HG02840 (cell line): ENCODE measurements at regions not wholly inside any gene's neighbourhood (a gene's known extent, or its start where the extent isn't known, plus 50 kb on each side); places are given as distances from the start of the nearest gene placed in this dataset.

Source experiments
- ATAC-seq: cut with Tn5 transposase; IDR thresholded peaks from one replicate; pipeline ENCODE4 v1.9.1; 2021; ENCODE audit warnings: mild to moderate bottlenecking, moderate library complexity, moderate number of reproducible peaks; ENCODE audit not compliant: unreplicated experiment, low FRiP score

DNA sequence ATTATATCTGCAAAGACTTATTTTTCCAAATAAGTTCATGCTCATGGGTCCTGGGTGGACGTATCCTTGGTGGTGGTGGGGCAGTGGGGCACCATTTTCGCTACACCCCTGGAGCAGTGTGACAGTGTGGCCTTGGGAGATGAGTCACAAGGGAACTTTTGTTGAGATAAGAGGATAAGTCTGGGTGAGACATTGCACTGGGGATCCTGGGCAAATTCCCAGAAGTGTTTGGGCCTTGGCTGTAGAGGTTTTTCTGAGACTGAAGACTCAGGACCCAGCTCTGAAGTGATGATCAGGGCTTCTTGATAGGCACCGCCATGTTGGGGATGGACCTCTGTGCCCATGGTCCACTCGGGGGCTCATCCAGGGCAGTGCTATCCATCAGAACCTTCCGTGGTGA is 149.4 kb downstream of the MACROH2A1 start:
- ATAC-seq: no peak

- no peak for ATAC-seq
These were observed 150.2 kb downstream of the MACROH2A1 start for GRCh38 chr5:135248801-135249231.

GRCh38 chr5:135246923-135247795 is 151.9 kb downstream of the MACROH2A1 start:
- ATAC-seq: no peak

DNA sequence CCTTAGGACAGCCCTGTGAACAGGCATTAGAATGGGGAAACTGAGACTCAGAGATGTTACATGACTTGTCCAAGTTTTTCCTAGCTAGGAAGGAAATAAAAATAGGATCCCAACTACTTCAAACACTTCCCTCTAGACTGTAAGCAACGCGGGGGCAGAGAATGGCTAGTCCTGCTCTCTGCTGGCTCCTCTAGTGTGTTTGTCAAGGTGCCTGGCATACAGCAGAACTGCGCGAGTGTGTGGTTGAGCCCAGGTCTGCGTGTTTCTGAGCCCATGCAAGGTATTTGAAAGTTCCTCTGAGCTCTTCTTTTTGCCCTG is 152.5 kb downstream of the MACROH2A1 start:
- ATAC-seq: no peak

DNA sequence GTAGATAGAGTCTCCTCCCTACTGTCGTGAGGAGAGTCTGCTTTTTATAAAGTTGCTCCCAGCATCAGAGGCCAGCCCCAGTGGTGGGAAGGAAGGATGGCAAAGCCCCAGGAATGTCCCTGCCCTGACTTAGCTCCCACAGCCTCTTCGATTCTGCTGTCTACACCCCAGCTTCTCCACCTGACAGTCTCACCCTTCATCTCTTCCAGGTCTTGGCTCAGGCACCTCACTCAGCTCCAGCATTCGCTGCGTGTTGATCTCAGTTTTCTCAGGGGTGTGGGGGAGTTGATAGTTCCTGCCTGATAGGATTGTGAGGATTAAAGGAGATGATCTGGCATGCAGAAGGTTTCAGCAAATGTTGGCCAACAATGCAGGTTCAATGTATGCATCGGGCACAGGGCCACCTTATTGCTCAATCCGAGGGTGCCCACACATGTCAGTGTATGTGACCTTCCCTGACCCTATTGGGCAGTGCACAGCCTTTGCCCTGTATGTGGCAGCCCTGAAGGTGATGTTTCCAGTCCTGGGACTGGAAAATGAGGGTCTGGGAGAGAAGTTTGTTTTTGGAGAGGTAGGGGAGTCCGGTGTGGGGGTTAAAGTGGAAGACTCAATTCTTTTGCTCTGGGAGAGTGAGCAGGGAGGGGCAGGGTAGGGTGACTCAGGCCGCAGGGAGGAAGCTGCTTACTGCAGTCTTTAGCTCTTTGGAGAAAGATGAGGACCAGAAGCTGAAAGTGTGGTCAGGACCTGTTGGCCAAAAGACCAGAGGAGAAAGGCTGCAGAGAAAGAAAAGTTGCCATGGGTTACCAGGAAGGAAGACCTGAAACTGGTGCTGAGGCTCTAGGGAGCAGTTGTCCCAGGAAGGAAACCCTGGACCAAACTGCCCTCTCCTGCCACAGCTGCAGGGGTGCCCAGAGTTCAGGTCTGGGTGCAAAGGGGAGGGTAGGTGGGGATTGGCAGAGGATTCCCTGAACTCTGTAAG is 153.2 kb downstream of the MACROH2A1 start:
- no peak for ATAC-seq

GRCh38 chr5:135244620-135245021 is 154.4 kb downstream of the MACROH2A1 start:
- ATAC-seq: no peak

DNA sequence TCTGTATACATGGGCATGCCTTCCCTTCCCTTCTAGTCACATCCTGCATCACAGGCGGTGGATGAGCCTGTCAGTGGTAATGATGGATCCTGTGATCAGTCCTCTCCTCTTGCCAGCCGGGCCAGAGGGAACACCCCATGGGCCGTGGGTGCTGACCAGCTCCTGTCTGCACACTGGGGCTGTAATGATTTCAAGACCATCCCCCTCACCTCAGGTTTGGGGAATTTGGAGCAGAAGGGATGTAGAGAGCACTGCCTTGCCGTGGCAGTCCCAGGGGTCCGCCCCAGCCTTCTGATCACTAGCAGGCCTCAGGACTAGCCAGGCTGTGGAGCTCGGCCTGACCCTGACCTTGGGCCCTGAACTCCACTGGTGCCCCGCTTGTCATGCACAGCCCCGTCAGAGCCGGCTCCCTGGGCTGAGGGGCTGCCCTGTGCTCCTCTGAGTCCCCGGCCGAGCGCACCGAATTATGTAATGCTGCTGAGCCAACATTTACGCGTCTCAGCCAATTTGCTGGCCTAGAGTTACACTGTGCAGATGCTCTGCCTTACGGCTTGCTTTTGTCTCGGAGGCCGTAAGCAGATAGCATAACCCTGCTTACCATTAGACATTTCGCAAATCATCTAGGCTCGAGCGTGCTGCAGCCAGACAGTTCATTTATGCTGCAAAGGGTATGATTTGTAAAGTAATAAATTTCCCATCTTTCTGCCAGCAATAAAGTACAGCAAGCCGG is 155.3 kb downstream of the MACROH2A1 start:
- no peak for ATAC-seq

DNA sequence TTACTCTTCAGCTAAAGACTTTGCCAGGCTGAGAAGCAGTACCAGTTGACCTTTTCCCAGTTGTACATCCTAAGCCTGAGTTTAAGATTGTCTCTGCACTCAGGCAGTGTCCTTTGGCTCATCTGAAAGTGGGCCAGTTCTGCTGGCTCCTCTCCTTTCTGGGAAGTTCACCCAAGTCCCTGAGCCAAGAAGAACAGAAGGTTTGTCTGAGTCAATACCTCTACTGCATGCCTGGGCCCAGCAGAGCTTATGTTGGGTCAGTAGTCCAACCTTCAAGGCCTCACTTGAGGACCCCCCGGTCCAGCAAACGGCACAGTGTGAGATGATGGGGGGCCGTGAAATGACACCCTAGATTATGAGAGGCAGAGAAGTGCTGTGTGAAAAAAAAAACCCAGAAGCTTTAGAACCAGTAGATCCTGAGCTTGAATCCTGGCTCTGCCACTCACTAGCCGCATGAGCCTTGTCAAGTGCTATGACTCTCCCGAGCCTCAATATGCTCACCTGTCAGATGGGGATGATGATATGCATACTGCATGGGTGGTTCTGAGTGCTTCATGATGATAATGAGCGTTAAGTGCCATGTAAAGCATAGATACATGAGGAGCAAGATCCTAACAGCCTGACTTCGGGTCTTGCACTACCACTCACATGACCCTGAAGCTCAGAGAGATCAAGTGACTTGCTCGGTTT is 156.0 kb downstream of the MACROH2A1 start:
- no peak for ATAC-seq

DNA sequence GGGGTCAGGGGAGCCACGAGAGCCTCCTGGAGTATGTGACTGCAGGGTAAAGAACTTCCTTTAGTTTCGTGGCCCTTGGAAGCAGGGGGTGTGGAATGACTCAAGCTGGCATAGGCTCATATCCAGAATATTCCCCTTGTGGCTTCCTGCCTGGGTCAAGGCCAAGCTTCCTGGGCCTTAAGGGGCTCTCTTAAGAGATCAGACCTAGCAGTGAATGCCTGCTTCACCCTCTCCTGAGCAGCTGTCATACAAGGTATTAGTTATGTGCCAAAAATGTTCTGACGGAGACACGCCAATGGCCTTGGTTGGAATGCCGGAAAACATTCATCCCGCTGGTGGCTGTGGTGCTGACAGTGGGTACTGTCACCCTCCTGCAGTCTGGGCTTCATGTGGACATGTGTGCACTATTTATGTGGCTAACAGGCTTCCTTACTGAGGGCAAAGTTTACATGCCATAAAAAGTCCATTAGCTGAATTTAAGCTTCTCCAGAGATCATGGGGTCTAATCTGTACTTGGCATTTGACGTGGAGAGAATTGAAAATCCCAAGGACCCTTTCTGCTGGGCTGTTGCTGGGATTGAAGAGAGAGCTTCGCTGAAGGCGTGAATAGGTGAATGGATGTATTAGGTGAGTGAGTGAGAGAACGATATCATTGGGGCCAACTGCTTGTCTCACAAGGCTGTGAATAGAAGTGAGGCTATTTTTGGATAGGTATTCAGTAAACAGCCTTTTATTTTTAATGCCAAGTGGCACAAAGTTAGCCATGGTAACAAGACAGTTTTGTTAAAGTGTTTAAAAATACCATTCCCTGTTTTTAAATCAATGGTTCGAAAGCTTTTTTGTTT is 156.8 kb downstream of the MACROH2A1 start:
- ATAC-seq: no peak

DNA sequence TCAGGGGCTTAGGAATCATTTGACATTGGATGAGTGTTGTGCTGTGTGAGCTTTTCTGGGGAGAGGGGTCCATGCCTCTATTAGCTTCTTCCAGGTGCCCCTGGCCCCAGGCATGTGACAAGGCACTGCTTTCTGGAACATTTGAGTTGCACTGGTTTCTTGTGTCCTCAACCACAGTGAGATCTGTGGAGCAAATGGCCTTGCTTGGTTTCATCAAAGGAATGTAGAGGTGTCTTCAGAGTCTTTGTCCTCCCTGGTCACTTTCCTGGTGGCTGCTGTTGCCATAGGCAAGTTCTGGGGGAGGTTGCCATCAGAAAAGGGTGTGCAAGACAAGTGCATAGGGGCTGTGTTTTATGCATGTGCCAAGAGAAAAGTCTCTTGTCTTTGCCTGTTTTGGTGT is 157.5 kb downstream of the MACROH2A1 start:
- ATAC-seq: no peak

GRCh38 chr5:135240781-135241360 is 158.2 kb downstream of the MACROH2A1 start:
- ATAC-seq: no peak

- ATAC-seq: no peak
These were observed 158.8 kb downstream of the MACROH2A1 start for GRCh38 chr5:135240283-135240633.

DNA sequence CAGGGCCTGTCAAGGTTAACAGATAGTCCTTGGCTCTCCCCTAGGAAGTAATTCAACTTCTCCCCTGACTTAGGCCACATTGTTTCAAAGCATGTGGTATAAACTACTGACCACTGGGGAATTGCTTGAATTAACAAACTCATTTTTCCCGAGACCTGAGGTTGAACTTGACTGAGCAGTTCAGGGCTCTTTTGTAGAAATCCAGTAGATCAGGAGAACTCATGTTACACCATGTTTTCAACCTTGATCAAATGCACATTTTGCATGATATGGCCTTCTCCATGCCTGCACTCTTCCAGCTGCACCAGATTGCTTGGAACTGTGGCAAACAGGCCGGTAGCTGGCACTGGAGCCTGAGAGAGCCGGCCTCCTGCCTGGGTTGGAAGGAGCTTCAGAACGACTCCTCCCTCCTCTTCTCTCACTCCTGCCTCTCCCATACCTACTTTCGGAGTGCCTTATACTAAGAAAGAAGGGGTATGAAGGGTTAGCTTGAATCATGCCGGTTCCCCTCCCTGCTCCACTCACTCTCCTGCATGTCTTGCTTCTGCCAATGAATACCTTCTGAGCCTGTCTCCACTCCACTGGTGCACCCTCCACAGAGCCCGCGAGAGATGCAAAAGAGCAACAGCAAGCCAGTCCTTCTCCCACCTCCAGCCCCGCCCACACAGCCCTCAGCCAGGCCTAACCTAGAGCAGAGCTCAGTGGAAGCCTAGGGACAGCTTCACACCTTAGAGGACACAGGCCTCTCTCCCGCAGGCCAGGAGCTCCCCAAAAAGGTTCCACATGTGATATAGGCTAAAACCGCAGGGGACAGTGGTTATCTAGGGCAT is 159.4 kb downstream of the MACROH2A1 start:
- ATAC-seq: no peak

- no peak for ATAC-seq
These were observed 160.2 kb downstream of the MACROH2A1 start for GRCh38 chr5:135238622-135239452.

DNA sequence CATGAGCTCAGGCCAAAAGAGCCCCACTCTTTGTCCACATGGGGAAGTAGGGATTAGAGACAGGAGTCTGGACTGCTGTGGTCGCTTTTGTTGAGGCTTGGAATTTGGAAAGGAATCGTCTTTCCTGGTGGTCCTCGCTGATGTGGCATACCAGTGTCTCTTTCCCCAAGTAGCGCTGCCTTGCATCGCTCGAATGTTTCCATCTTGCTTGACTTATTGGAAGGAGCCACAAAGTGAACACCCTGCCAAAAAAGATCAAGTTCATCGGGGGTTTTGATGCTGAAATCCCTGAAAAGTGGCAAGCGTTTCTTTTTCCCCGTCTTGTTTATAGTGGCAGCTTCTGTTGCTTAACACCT is 161.3 kb downstream of the MACROH2A1 start:
- no peak for ATAC-seq

DNA sequence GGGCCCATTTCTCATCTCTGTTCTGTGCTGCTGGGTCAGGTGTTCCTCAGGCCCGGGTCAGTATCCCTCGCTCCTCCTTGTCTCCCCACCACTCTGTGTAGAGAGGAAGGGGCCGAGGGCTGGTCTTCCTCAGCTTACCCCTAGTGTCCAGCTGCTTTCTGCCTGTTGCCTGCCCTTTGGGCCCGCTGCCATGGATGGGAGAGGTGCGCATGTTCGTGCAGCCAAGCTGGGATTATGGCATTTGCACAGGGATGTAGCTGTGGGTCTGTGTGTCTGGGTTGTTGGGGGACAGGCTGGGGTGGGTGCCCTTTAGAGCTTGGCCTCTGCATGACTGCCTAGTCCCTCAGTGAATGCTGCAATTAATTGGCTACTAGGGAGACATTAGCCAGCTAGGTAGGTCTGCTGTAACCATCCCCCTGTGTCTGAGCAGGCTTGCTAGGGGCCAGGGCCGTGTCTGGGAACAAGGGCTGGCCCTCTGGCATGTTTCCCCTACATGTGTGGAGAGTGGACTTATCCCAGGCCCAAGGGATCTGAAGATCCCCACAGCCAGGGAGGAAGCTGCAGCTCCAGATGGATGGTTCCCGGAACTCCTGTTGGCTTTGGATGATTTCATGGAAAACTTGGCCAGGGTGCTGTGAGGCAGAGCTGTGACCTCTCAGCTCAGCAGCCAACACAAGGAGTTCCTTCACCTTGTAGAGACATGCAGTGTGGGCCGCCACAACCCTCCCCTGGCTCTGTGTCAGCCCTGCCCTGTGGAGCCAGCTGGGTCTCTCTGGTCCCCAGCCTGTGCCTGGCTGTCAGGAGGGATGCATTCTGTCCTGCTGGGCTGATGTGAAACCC is 161.9 kb downstream of the MACROH2A1 start:
- ATAC-seq: no peak
